GM23248 (cell line): ENCODE measurements at regions not wholly inside any gene's neighbourhood (a gene's known extent, or its start where the extent isn't known, plus 50 kb on each side); places are given as distances from the start of the nearest gene placed in this dataset.

Source experiments
- EZH2 ChIP-seq: fragments of 200-600 bp; sonication (generic); IDR thresholded peaks from 2 replicates; pipeline ENCODE4 v1.6.1; 2018; ENCODE audit warnings: antibody characterized with exemption, mild to moderate bottlenecking; ENCODE audit not compliant: insufficient read depth, poor library complexity, severe bottlenecking
- EZH2phosphoT487 ChIP-seq: fragments of 200-600 bp; sonication (generic); IDR thresholded peaks from 2 replicates; pipeline ENCODE4 v1.6.1; 2018; ENCODE audit warnings: antibody characterized with exemption, moderate library complexity, mild to moderate bottlenecking, low read depth; ENCODE audit not compliant: insufficient read depth

GRCh38 chr3:61369678-61370077, 118.4 kb upstream of the FHIT start:
- TF ChIP-seq EZH2: no peak
- TF ChIP-seq EZH2phosphoT487: no peak
